Gastroesophageal sphincter (tissue), 3 donors: ENCODE measurements at regions not wholly inside any gene's neighbourhood (a gene's known extent, or its start where the extent isn't known, plus 50 kb on each side); places are given as distances from the start of the nearest gene placed in this dataset.

Source experiments
- POLR2AphosphoS5 ChIP-seq: sonication (generic); formaldehyde crosslinking; IDR thresholded peaks from one replicate; pipeline ENCODE4 v1.6.1; 2017; ENCODE audit warnings: antibody characterized with exemption
- TF ChIP-seq, protein P1 (sequence below), 4 experiments: fragments of 200-600 bp in 2 of 4; fragments of 450-650 bp in 2 of 4; sonication (generic) in 1 of 4; IDR thresholded peaks; one replicate each; pipeline ENCODE4 v1.5.1; 2017 to 2019; ENCODE audit warnings: antibody characterized with exemption in 4 of 4, mild to moderate bottlenecking in 2 of 4, moderate library complexity in 2 of 4

DNA sequence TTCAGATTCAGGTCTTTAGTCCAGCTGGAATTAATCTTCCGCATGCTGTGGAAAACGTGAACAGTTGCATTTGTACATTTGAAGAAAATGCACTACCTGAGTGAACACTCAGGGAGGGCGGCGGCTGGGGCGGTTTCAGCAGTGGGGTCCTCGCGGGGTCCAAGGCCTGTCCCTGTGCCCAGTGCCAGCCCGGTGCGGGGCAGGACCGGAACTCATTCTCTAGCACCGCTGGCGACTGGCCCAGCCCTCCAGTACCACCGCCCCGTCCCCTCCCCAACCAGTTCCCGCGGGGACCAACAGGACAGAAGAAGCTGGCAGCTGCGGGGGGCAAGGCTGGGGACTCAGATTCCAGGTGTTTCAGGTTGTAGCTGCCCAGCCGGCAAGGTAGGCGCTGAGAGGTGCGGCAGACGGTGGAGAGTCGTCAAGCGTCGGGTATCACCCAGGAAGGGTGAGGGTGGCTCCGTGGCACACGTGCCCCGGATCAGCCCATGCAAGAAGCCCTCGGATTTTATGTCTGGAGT lies 72.2 kb upstream of the ARNT2 start:
- TF ChIP-seq POLR2AphosphoS5: no peak
- TF ChIP-seq, protein P1, sequence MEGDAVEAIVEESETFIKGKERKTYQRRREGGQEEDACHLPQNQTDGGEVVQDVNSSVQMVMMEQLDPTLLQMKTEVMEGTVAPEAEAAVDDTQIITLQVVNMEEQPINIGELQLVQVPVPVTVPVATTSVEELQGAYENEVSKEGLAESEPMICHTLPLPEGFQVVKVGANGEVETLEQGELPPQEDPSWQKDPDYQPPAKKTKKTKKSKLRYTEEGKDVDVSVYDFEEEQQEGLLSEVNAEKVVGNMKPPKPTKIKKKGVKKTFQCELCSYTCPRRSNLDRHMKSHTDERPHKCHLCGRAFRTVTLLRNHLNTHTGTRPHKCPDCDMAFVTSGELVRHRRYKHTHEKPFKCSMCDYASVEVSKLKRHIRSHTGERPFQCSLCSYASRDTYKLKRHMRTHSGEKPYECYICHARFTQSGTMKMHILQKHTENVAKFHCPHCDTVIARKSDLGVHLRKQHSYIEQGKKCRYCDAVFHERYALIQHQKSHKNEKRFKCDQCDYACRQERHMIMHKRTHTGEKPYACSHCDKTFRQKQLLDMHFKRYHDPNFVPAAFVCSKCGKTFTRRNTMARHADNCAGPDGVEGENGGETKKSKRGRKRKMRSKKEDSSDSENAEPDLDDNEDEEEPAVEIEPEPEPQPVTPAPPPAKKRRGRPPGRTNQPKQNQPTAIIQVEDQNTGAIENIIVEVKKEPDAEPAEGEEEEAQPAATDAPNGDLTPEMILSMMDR (IDR thresholded peaks at IDR 0.05): no peak
